HG03175 (cell line): ENCODE measurements at regions not wholly inside any gene's neighbourhood (a gene's known extent, or its start where the extent isn't known, plus 50 kb on each side); places are given as distances from the start of the nearest gene placed in this dataset.

Source experiments
- ATAC-seq: cut with Tn5 transposase; IDR thresholded peaks from one replicate; pipeline ENCODE4 v1.9.1; 2021; ENCODE audit warnings: mild to moderate bottlenecking, moderate library complexity; ENCODE audit not compliant: unreplicated experiment

- no peak for ATAC-seq
Measured at GRCh38 chr18:55121397-55122170, 162.3 kb upstream of the CCDC68 start.

DNA sequence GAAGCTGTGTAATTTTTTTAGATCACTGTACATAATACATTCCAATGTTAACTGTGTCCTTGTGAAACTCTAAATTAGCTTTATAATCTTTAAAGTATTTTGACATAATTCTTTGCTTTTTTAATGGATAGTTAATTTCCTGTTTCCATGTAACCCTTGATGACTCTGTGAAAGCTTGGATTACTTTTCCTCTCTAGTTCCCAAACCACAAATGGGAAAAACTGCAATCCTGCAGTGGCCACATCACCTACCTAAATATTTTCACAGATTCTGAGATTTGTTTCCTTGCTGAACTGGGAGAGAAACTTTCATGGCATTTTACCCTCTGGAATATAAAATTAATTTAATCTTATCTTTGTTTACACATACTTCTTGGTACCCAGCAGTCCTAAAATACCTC lies 161.6 kb upstream of the CCDC68 start:
- ATAC-seq, result no peak

DNA sequence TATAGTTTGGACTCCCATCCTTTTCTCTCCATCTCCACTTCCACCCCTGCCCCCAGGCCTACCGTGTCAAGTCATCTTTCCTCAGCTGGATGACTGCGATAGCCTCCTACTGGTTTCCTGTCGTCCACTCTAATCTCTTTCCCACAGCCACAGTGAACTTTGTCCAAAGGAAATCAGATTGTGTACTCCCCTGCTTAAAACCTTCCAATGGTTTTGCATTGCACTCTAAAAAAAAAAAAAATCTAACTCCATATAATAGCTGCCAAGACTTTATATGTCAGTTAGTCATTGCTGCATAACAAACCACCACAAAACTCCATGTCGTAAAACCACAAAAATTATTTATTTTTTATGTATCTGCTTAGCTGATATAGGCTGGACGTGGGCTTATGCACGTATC lies 160.2 kb upstream of the CCDC68 start:
- no peak for ATAC-seq

DNA sequence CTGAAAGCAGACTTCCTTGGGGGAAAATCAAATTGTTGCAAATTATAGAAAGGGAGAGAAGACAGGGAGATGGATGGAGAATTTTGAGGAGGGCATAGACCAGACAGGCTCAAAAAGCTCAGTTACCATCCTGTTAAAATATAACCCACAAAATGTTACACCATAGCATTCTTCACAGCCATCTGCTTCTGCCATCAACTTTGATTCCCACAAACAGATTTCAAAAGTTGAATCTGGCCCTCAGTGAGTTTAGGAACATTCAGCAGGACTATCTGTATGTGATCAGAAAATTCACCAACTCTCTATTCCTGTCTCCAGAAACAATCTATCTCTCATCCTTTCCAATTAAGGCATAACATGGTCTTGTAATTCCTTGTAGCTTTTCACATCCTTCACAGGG lies 159.8 kb upstream of the CCDC68 start:
- ATAC-seq, result no peak

GRCh38 chr18:55116863-55117262 lies 157.6 kb upstream of the CCDC68 start:
- no peak for ATAC-seq

DNA sequence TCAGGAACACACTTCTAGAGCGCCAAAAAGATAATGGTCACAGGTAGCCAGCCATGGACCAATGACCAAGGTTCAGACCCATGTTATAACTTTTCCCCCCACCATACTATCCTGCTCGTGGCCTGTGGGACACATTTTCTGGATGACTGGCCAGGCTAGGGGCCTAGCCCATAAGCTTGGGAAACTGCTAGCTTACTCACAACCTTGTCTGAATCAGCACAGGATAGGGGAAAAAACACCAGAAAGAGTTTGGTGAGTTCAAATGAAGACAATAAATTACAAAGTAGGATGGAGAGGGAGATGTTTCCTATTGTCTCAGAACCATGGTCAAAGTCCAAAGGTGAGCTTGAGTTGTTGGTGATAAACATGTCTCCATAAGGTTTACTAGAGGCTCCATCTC lies 156.3 kb upstream of the CCDC68 start:
- no peak for ATAC-seq

- ATAC-seq, result no peak
Measured at GRCh38 chr18:55114876-55115275, 155.6 kb upstream of the CCDC68 start.

- ATAC-seq, result no peak
Measured at GRCh38 chr18:55113800-55114199, 154.5 kb upstream of the CCDC68 start.

DNA sequence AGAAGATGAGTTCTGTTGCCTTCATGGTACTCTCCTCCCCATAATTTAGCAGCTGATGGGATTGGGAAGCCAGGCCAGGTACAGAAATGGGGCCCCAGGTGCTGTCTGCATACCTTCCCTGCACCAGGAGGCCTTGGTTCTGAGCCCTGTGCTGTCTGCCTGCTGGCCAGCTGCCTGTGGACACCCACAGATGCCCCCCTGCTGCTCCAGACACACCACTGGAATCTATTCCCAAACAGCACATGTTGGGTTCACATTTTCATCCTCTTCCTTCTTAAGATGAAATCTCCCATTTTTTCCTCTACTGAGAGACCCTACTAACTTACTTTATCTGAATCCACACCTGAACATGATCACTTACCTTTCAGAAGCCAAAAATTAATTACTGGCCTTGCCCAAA lies 152.0 kb upstream of the CCDC68 start:
- no peak for ATAC-seq

- ATAC-seq, result no peak
Measured at GRCh38 chr18:55110436-55110835, 151.2 kb upstream of the CCDC68 start.

GRCh38 chr18:55109818-55110414 lies 150.7 kb upstream of the CCDC68 start:
- ATAC-seq, result no peak

- no peak for ATAC-seq
Measured at GRCh38 chr18:55106906-55107305, 147.6 kb upstream of the CCDC68 start.

GRCh38 chr18:55106466-55106865 lies 147.2 kb upstream of the CCDC68 start:
- ATAC-seq, result no peak

- no peak for ATAC-seq
Measured at GRCh38 chr18:55105873-55106272, 146.6 kb upstream of the CCDC68 start.

DNA sequence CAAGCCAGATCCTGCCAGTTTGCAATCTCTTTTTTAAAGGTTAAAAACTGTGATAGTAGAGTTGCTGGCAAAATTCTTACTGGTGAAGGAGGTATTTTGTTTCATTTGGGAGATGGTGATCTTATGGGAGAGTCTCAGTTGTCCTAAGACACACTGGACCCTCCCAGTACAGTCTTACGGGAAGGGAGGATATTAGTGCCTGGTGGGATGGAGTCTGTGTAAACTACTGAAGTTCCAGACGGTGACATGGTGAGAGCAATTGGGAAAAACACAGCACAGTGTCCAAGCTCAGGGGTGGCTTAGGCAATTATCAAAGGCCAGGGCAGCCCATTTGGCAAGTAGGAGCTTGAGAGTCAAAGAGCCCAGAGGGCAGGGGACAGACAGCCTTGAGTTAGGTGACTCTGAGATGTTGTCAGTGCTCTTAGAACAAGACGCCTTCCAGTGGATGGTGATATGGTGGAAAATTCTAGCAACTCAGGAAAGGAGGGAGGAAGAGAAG lies 143.7 kb upstream of the CCDC68 start:
- ATAC-seq, result no peak

GRCh38 chr18:55102501-55102900 lies 143.2 kb upstream of the CCDC68 start:
- ATAC-seq, result no peak

DNA sequence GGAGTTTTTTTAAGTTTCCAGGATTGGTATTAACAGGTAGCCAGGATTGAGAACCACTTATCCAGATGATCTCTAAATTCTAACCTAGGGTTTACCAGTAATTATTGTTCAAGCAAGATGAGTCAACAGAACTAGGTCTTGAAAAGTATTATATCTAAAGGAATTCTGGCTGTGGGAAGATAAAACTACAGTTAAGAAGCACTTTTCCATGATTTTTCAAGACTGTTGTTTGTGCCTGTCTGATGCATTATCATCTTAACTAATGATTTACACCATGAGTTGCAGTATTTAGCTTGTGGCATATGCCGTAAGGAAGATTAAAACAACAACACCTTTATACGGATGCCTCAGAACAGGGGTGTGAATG lies 142.2 kb upstream of the CCDC68 start:
- ATAC-seq, result no peak

GRCh38 chr18:55100817-55101457 lies 141.7 kb upstream of the CCDC68 start:
- ATAC-seq, result no peak

GRCh38 chr18:55097456-55098170 lies 138.4 kb upstream of the CCDC68 start:
- no peak for ATAC-seq

DNA sequence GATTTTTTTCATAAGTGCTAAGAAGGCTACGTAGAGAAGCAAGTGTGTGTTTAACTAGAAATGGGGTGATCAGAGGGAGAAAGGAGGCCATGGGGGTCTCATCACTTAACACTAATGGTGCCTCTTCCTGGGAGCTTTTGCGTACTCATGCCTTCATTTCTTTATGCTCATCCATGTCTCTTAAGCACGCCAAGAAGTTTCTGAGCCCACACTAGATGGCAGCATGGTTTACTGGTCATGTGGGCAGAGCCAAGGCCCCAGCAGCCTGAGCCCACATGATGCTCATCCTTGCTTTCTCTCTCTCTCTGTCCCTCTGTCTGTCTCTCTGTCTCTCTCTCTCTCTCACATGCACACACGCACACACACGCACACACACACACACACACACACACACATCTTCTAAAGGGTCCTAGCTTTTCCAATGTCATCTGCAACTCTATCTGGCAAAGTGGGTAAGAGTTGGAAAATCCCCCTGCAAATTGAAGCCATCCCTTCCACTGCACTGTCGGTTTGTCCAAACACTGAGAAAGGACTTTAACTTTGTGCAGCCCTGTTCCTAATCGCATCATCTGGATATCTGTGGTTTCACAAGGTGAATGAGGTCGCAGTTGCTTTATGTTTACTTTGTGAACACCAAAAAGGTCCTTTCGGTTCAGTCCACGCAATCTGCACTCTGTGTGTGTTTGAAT lies 137.1 kb upstream of the CCDC68 start:
- no peak for ATAC-seq

- ATAC-seq, result no peak
Measured at GRCh38 chr18:55095584-55095983, 136.3 kb upstream of the CCDC68 start.
